Naive thymus-derived CD8-positive, alpha-beta T cell (primary cell): ENCODE measurements at regions not wholly inside any gene's neighbourhood (a gene's known extent, or its start where the extent isn't known, plus 50 kb on each side); places are given as distances from the start of the nearest gene placed in this dataset.
A peak's percentile ranks its signal among the peaks of the same experiment; 100 is the strongest.

Experiments
- ATAC-seq, 2 donors: fragments of 150-1000 bp; cut with Tn5 transposase in 1 of 2; sonication (Bioruptor Pico), chemical (Tn5 transposase) in 1 of 2; 1 replicate in 1 of 2; 2 replicates in 1 of 2; pipeline ENCODE4 v1.10.0; 2021; ENCODE audit warnings: mild to moderate bottlenecking in 2 of 2, moderate library complexity in 2 of 2
- POLR2A ChIA-PET: fragments of 350-600 bp; sonication (Branson Sonifier 250); formaldehyde crosslinking; loops from one replicate; lab custom pipeline; 2021; ENCODE audit warnings: antibody characterized with exemption; lab: Charles Lee
- DNase-seq, 10 donors: peaks; one replicate each; pipeline versions ENCODE4 v3.0.0 to v3.0.0-alpha.2; 2020 to 2022
- H3K27ac Mint-ChIP-seq, 10 donors: one replicate each; pipeline ENCODE4 v1.8.0; 2020 to 2022; ENCODE audit warnings: mild to moderate bottlenecking in 10 of 10, mixed read lengths in 10 of 10, moderate library complexity in 4 of 10, inconsistent platforms in 1 of 10
- H3K27me3 Mint-ChIP-seq, 5 donors: one replicate each; pipeline ENCODE4 v1.8.0; 2021 to 2022; ENCODE audit warnings: mixed read lengths in 5 of 5
- H3K36me3 Mint-ChIP-seq, 3 donors: one replicate each; pipeline ENCODE4 v1.8.0; 2020 to 2022; ENCODE audit warnings: mixed read lengths in 3 of 3, mild to moderate bottlenecking in 2 of 3, inconsistent platforms in 1 of 3
- H3K4me1 Mint-ChIP-seq, 4 donors: one replicate each; pipeline ENCODE4 v1.8.0; 2021 to 2022; ENCODE audit warnings: mixed read lengths in 4 of 4
- H3K4me3 Mint-ChIP-seq, 10 donors: one replicate each; pipeline ENCODE4 v1.8.0; 2020 to 2022; ENCODE audit warnings: mild to moderate bottlenecking in 10 of 10, mixed read lengths in 10 of 10, moderate library complexity in 6 of 10, inconsistent platforms in 1 of 10
- H3K9me3 Mint-ChIP-seq, 9 donors: one replicate each; pipeline ENCODE4 v1.8.0; 2020 to 2022; ENCODE audit warnings: mixed read lengths in 9 of 9, mild to moderate bottlenecking in 3 of 9, inconsistent platforms in 1 of 9, moderate library complexity in 1 of 9

DNA sequence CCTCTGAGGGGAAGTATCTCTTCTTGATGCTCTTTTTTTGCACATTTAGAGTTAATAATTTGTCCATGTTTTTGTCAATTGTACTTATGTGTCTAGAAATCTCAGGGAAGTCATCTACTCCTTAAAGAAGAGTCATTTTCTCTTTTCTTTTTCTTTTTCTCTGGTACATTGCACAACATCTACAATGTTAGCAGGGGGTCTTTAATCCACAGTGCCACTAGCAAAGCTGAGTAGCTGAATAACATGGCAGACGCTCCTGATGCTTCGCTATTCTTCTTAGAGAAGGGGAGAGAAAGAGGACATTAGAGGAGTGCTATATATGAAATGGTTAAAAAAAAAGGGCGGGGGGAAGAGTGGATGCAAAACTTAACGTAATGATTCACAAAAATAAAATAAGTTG is 399.6 kb upstream of the CWC22 start:
- H3K36me3 Mint-ChIP-seq: no peaks in the 10 kb centered on the region
- POLR2A ChIA-PET: no interaction called here
- no peak overlapping the region for H3K4me3 Mint-ChIP-seq
- H3K9me3 Mint-ChIP-seq: peaks cover 0 to 6% (median 0%) of the 10 kb centered on the region in 9 donors
- H3K4me1 Mint-ChIP-seq: no peaks in the 10 kb centered on the region
- ATAC-seq (no peak), DNase-seq (no peak)
- no peak overlapping the region for H3K27ac Mint-ChIP-seq
- H3K27me3 Mint-ChIP-seq: peaks cover 0 to 8% (median 0%) of the 10 kb centered on the region in 5 donors

DNA sequence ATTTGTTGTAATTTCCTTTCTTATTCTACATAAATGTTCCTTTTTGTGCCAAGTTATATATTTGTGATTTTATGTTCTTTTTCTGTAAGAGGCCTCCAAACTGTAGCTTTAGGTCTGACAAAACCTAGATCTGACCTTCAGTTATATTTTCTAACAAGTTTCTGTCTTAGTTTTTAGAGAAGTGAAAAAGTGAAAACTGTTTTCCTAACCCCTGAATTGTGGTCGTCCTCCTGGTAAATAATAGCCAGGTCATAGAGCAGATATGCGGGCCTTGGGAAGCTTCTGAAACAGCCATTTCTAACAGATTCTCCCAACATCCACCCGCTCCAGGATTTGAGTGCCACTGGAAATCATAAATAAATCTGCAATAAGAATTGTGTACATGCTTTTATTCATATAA is 398.4 kb upstream of the CWC22 start:
- ATAC-seq (no peak), DNase-seq (no peak)
- Mint-ChIP-seq H3K36me3 (no peaks in the 10 kb centered on the region), H3K4me3 (no peak overlapping the region), H3K4me1 (no peaks in the 10 kb centered on the region), H3K27me3 (peaks cover 0 to 4% (median 0%) of the 10 kb centered on the region in 5 donors), H3K27ac (no peak overlapping the region), H3K9me3 (peaks cover 0 to 8% (median 0%) of the 10 kb centered on the region in 9 donors)
- POLR2A ChIA-PET: no interaction called here

DNA sequence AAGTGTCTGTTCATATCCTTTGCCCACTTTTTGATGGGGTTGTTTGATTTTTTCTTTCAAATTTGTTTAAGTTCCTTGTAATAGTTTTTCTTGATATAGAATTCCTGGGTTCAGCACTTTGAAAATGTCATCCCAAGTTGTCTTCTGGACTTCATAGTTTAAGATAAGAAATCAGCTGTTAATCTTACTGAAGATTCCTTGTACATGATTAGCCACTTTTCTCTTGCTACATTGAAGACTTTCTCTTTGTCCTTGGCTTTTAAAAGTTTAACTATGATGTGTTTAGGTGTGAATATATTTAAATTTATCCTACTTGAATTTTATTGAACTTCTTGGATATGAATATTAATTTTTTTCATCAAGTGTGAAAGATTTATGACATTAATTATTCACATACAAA is 387.2 kb upstream of the CWC22 start:
- peaks cover 0 to 2% (median 0%) of the 10 kb centered on the region in 5 donors for H3K27me3 Mint-ChIP-seq
- ATAC-seq: no peak
- POLR2A ChIA-PET: no interaction called here
- H3K27ac Mint-ChIP-seq: no peak overlapping the region
- peaks cover 9 to 32% (median 20%) of the 10 kb centered on the region in 9 donors for H3K9me3 Mint-ChIP-seq
- no peaks in the 10 kb centered on the region for H3K4me1 Mint-ChIP-seq
- DNase-seq: no peak
- H3K4me3 Mint-ChIP-seq: no peak overlapping the region
- H3K36me3 Mint-ChIP-seq: peaks cover 0 to 8% (median 0%) of the 10 kb centered on the region in 3 donors

DNA sequence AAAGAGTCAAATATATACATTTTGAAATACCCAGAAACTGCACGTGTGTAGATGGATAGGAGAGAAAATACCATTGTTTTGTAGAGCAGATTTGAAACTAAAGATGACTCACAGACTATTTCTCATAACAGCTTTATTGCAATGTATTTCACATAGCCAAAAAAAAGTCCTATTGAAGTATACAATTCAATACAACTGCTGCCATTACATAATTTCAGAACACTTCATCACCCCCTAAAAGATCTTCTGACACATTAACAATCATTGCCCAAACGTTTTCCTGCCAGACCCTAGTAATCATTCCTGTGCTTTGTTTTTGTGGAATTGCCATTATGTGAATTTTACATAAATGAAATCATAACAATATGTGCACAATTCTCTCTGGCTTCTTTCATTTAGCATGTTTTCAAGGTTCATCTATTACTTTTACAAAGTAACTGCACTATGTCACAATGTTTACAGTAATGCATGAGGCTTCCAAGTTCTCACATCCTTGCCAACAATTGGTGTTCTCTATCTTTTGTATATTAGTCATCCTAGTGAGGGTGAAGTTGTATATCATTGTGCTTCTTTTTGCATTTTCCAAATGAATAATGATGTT is 378.6 kb upstream of the CWC22 start:
- Mint-ChIP-seq H3K36me3 (no peaks in the 10 kb centered on the region), H3K4me1 (no peaks in the 10 kb centered on the region), H3K27me3 (no peaks in the 10 kb centered on the region), H3K27ac (no peak overlapping the region), H3K4me3 (no peak overlapping the region), H3K9me3 (peaks cover 0 to 12% (median 5%) of the 10 kb centered on the region in 9 donors)
- ATAC-seq (no peak), DNase-seq (no peak)
- POLR2A ChIA-PET: no interaction called here

GRCh38 chr2:180376066-180376465 is 369.0 kb upstream of the CWC22 start:
- Mint-ChIP-seq H3K36me3 (no peaks in the 10 kb centered on the region), H3K4me3 (no peak overlapping the region), H3K9me3 (peaks cover 0 to 7% (median 0%) of the 10 kb centered on the region in 9 donors), H3K27me3 (no peaks in the 10 kb centered on the region), H3K27ac (no peak overlapping the region), H3K4me1 (no peaks in the 10 kb centered on the region)
- DNase-seq (no peak), ATAC-seq (no peak)
- POLR2A ChIA-PET: no interaction called here

- H3K27ac Mint-ChIP-seq: no peak overlapping the region
- no peaks in the 10 kb centered on the region for H3K36me3 Mint-ChIP-seq
- H3K27me3 Mint-ChIP-seq: no peaks in the 10 kb centered on the region
- H3K4me3 Mint-ChIP-seq: no peak overlapping the region
- DNase-seq (no peak), ATAC-seq (no peak)
- POLR2A ChIA-PET: no interaction called here
- peaks cover 0 to 2% (median 0%) of the 10 kb centered on the region in 9 donors for H3K9me3 Mint-ChIP-seq
- H3K4me1 Mint-ChIP-seq: no peaks in the 10 kb centered on the region
These were observed 367.6 kb upstream of the CWC22 start for GRCh38 chr2:180374502-180375281.

DNA sequence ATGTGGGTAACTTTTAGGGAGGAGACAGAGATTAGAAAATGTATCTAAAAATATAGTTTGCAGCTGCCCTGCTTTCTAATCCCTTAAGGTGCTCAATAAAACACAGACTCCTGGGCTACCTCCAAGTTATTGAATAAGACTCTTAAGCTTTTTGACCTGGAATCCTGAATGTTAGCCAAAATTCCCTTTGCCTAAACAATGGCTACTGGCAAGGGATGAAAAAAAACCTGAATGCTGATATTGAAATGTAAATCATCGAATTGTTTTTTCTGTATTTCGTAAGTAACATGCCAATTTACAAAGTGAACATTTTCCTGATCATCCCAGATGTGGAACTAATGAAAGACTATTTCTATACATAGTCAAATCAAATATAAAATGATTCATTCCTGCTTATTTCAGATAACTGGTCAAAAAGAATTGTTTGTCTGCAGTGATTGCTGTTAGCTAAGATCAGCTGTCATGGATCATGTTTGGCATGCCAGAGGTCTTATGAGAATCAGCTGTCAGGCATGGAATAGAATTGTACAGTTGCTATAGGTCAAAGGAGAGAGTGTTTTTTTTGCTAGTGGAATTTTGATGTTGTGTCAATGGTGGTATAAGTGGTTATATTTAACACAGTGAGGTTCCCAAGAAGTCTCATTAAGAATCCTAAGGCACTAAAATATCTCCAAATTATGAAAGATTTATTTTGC is 363.6 kb upstream of the CWC22 start:
- no peak for ATAC-seq
- Mint-ChIP-seq H3K9me3 (peaks cover 0 to 1% (median 0%) of the 10 kb centered on the region in 9 donors), H3K4me3 (no peak overlapping the region), H3K4me1 (no peaks in the 10 kb centered on the region), H3K36me3 (no peaks in the 10 kb centered on the region), H3K27me3 (no peaks in the 10 kb centered on the region), H3K27ac (no peak overlapping the region)
- no peak for DNase-seq
- POLR2A ChIA-PET: no interaction called here

GRCh38 chr2:180368881-180369280 is 361.8 kb upstream of the CWC22 start:
- no peak for ATAC-seq
- Mint-ChIP-seq H3K27ac (no peak overlapping the region), H3K9me3 (peaks cover 0 to 2% (median 0%) of the 10 kb centered on the region in 9 donors), H3K4me3 (no peak overlapping the region), H3K36me3 (no peaks in the 10 kb centered on the region), H3K4me1 (no peaks in the 10 kb centered on the region), H3K27me3 (no peaks in the 10 kb centered on the region)
- DNase-seq: no peak
- POLR2A ChIA-PET: no interaction called here

GRCh38 chr2:180367815-180368214 is 360.7 kb upstream of the CWC22 start:
- POLR2A ChIA-PET: no interaction called here
- Mint-ChIP-seq H3K36me3 (no peaks in the 10 kb centered on the region), H3K27ac (no peak overlapping the region), H3K27me3 (no peaks in the 10 kb centered on the region), H3K4me1 (no peaks in the 10 kb centered on the region), H3K4me3 (no peak overlapping the region), H3K9me3 (peaks cover 0 to 2% (median 0%) of the 10 kb centered on the region in 9 donors)
- DNase-seq (no peak), ATAC-seq (no peak)

DNA sequence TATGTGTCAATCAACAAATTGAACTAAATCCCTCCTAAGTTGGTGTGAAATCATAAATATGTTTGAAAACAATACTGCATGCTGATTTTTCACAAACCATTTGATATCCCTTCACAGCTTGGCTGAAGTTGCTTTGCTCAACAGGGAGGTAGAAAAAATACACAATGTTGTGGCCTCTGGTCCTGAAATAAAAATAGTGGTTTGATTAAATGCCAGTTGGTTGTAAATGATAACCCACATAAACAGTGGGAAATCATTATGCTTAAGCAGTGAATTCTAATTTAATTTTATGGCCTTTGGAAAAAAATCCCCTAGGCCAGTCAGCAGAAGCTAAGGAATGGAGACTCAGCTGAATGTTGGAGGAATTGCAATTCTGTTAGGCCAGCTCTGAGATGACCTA is 359.4 kb upstream of the CWC22 start:
- Mint-ChIP-seq H3K27ac (no peak overlapping the region), H3K9me3 (peaks cover 0 to 2% (median 0%) of the 10 kb centered on the region in 9 donors), H3K4me1 (no peaks in the 10 kb centered on the region), H3K4me3 (no peak overlapping the region), H3K27me3 (no peaks in the 10 kb centered on the region), H3K36me3 (no peaks in the 10 kb centered on the region)
- POLR2A ChIA-PET: interaction anchor here (0.9 kb wide), 1 partner anchor 1881 kb away, joined by 3 read pairs; no protein-coding TSS in a partner anchor
- ATAC-seq (no peak), DNase-seq (no peak)

- peaks cover 0 to 2% (median 0%) of the 10 kb centered on the region in 9 donors for H3K9me3 Mint-ChIP-seq
- H3K4me1 Mint-ChIP-seq: peaks cover 0 to 8% (median 0%) of the 10 kb centered on the region in 4 donors
- ATAC-seq: no peak
- no peaks in the 10 kb centered on the region for H3K27me3 Mint-ChIP-seq
- POLR2A ChIA-PET: no interaction called here
- H3K36me3 Mint-ChIP-seq: no peaks in the 10 kb centered on the region
- no peak for DNase-seq
- H3K4me3 Mint-ChIP-seq: no peak overlapping the region
- no peak overlapping the region for H3K27ac Mint-ChIP-seq
These were observed 357.6 kb upstream of the CWC22 start for GRCh38 chr2:180364719-180365118.

- H3K27me3 Mint-ChIP-seq: no peaks in the 10 kb centered on the region
- H3K4me1 Mint-ChIP-seq: peaks cover 0 to 12% (median 1%) of the 10 kb centered on the region in 4 donors
- POLR2A ChIA-PET: no interaction called here
- no peak for ATAC-seq
- no peak overlapping the region for H3K4me3 Mint-ChIP-seq
- no peak for DNase-seq
- H3K36me3 Mint-ChIP-seq: no peaks in the 10 kb centered on the region
- H3K27ac Mint-ChIP-seq: peak overlapping the region in 1 of 10 donors; percentile 88
- peaks cover 0 to 4% (median 0%) of the 10 kb centered on the region in 9 donors for H3K9me3 Mint-ChIP-seq
These were observed 353.2 kb upstream of the CWC22 start for GRCh38 chr2:180360283-180360618.
